Colonic mucosa (tissue), 4 donors: ENCODE measurements at regions not wholly inside any gene's neighbourhood (a gene's known extent, or its start where the extent isn't known, plus 50 kb on each side); places are given as distances from the start of the nearest gene placed in this dataset.

Source experiments
- DNase-seq: peaks from one replicate; pipeline ENCODE4 v3.0.0-alpha.2; 2020
- H3K27ac ChIP-seq: fragments of 200-600 bp; one replicate; pipeline ENCODE4 v1.8.0; 2021
- H3K27me3 ChIP-seq: fragments of 200-600 bp; one replicate; pipeline ENCODE4 v1.8.0; 2021
- H3K36me3 ChIP-seq: fragments of 200-600 bp; one replicate; pipeline ENCODE4 v1.8.0; 2021
- H3K4me1 ChIP-seq: fragments of 200-600 bp; one replicate; pipeline ENCODE4 v1.8.0; 2021; ENCODE audit warnings: mild to moderate bottlenecking
- H3K4me3 ChIP-seq: fragments of 200-600 bp; one replicate; pipeline ENCODE4 v1.8.0; 2021
- H3K9ac ChIP-seq, 2 donors: one replicate each; pipeline ENCODE4 v1.7.0; 2013; ENCODE audit warnings: control low read depth in 2 of 2, low read depth in 2 of 2, low read length in 2 of 2
- H3K9me3 ChIP-seq: fragments of 200-600 bp; one replicate; pipeline ENCODE4 v1.8.0; 2021
- intact Hi-C: fragments of 100-400 bp; cut with DNase I; formaldehyde crosslinking; loops from one replicate; pipeline ENCODE4 v1.14.1; 2022
- TF ChIP-seq, protein P1 (sequence below): fragments of 200-600 bp; IDR thresholded peaks from one replicate; pipeline ENCODE4 v1.8.0; 2022; ENCODE audit warnings: antibody characterized with exemption, mild to moderate bottlenecking
- donor health status: healthy.
- donor health status: DM: no; HTN: no; CAD: no.
- donor health status: DM: no; HTN: no; CAD: no.

DNA sequence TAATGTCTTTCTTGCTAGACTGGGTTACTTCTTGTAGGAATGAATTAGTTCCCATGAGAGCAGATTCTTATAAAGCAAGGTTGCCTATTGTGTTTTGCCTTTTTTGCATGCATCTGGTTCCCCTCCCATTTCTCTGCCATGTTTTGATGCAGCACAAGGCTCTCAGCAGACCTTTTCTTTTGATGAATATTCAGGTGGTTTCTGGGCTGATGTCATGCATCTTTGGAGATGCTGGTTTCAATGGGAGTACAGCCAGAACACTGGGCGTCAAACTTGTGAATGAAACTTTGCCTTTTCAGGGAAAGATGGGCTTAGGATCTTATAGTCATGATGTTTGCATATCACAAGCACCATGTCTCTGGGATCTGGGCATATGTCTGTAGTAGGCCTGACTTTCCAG, 111.7 kb upstream of the CCL2 start:
- Histone ChIP-seq H3K4me3 (no peak overlapping the region), H3K9ac (no peak overlapping the region), H3K36me3 (no peaks in the 10 kb centered on the region), H3K4me1 (no peaks in the 10 kb centered on the region), H3K27me3 (no peaks in the 10 kb centered on the region), H3K27ac (no peak overlapping the region), H3K9me3 (no peaks in the 10 kb centered on the region)
- TF ChIP-seq, protein P1, sequence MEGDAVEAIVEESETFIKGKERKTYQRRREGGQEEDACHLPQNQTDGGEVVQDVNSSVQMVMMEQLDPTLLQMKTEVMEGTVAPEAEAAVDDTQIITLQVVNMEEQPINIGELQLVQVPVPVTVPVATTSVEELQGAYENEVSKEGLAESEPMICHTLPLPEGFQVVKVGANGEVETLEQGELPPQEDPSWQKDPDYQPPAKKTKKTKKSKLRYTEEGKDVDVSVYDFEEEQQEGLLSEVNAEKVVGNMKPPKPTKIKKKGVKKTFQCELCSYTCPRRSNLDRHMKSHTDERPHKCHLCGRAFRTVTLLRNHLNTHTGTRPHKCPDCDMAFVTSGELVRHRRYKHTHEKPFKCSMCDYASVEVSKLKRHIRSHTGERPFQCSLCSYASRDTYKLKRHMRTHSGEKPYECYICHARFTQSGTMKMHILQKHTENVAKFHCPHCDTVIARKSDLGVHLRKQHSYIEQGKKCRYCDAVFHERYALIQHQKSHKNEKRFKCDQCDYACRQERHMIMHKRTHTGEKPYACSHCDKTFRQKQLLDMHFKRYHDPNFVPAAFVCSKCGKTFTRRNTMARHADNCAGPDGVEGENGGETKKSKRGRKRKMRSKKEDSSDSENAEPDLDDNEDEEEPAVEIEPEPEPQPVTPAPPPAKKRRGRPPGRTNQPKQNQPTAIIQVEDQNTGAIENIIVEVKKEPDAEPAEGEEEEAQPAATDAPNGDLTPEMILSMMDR, result no peak
- intact Hi-C loops, result loop anchor here (10.0 kb wide), 1 partner anchor 359 kb away; no protein-coding TSS in a partner anchor
- DNase-seq, result no peak

DNA sequence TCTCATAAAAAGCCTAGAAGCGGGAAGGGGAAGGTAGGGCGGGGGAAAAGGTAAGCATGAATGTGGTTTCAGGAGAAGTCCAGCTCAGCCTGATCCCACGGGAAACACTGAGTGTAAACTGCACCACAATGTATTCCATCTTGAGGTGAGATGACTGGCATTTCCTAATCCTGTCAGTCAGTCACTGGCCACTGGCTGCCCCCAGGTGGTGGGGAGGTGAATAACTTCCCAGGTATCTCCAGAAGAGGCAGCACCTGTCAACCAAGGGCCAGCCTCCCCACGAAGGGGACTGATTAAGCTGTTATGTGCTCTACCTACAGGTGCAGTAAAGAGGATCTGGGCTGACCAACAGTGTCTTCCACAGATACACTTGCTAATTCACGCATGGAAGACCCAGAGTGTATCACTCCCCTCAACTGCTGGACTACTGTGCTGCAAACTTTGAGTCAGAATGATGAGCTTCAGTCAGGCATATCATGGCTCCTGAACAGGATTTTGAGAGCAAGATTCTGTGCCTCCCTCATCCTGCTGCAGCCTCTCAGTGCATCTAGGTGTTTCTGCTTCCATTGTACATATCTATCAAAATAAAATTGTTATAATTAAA, 108.5 kb upstream of the CCL2 start:
- Histone ChIP-seq H3K27ac (no peak overlapping the region), H3K36me3 (no peaks in the 10 kb centered on the region), H3K4me1 (no peaks in the 10 kb centered on the region), H3K9me3 (no peaks in the 10 kb centered on the region), H3K27me3 (no peaks in the 10 kb centered on the region), H3K4me3 (no peak overlapping the region), H3K9ac (no peak overlapping the region)
- TF ChIP-seq, protein P1, result peak; percentile 32
- intact Hi-C loops, result loop anchor here (10.0 kb wide), 1 partner anchor 362 kb away; no protein-coding TSS in a partner anchor
- DNase-seq, result peak; percentile 72

DNA sequence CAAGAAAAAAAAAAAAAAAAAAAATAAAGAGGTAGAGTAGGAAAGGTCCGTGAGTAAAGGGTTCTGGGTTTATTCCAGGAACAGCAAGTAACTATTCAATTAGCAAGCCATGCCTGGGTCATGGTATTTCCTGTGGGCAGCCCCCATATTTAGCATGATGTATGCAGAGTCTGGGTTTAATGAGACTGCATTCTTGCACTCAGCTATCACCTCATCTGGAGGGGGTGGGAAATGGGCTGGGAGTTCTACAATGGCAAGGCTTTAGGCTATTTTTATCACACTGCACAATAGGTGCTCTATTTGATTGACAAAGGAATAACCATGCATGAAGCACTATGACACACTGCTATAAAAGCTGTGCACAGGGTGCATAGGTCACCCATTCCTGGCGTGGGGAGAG, 104.0 kb upstream of the CCL2 start:
- no peaks in the 10 kb centered on the region for H3K27me3 ChIP-seq
- DNase-seq, result no peak
- intact Hi-C loops, result no loop called here
- H3K4me1 ChIP-seq, result no peaks in the 10 kb centered on the region
- no peak overlapping the region for H3K27ac ChIP-seq
- H3K9ac ChIP-seq, result no peak overlapping the region
- no peaks in the 10 kb centered on the region for H3K9me3 ChIP-seq
- no peaks in the 10 kb centered on the region for H3K36me3 ChIP-seq
- TF ChIP-seq, protein P1, result no peak
- H3K4me3 ChIP-seq, result no peak overlapping the region

DNA sequence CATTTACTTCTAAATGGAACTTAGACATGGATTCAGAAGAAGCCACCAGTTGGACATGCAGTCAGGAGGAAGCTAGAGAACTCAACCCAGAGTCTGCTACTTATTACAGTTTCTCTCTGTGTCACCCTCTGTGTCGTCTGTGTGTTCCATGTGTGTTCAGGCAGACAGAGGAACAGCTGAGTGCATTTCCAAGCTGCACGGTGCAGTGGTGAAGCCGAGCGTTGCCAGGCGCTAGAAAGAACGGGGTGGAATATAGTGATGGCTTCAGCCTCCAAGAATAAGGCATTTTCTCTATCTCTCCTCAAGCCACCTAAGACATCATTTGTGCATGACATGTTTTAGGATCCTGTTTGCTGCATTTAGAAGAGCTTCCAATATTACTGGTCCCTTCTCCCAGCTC, 101.1 kb upstream of the CCL2 start:
- Histone ChIP-seq H3K27ac (no peak overlapping the region), H3K4me3 (no peak overlapping the region), H3K27me3 (peaks cover 7% of the 10 kb centered on the region), H3K9me3 (no peaks in the 10 kb centered on the region), H3K9ac (no peak overlapping the region), H3K36me3 (no peaks in the 10 kb centered on the region), H3K4me1 (no peaks in the 10 kb centered on the region)
- TF ChIP-seq, protein P1, result no peak
- intact Hi-C loops, result no loop called here
- DNase-seq, result no peak

DNA sequence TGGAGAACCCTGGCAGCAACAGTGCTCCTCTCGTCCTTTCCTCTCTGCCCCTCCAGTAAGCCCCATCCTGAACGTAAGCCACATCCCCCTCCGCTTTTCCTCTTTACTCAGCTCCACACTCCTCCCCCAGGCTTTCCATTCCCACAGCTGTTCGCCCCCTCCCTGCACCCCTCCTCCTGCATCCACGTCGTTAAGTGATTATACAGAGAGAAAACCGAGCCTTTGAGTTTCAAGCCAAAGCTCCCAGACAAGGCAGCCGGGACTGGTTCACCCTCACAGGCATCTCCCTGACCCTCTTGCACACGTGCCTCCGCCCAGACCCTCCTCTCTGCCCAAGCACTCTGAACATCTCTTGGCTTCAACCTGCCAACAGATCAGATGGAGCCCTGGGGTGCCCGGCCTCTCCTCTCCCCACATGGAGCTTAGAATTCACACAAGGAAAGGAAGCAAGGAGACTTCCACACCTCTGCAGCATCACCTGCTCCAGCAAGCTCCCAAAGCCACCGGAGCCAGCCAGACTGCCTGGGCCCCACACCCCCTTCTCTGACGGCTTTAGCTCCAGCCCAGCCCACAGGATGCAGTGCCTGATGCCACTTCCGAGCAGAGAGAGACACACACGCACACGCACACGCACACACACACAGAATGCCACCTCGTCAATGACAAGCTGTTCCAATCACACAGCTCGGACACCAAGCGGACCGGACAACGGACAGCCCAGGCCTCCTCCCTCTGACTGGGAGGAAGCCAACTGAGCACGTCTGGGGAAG, 99.9 kb upstream of the CCL2 start:
- intact Hi-C loops, result no loop called here
- TF ChIP-seq, protein P1, result no peak

More for the DNA sequence above, 99.9 kb upstream of the CCL2 start:
- no peak overlapping the region for H3K27ac ChIP-seq
- DNase-seq, result no peak
- H3K27me3 ChIP-seq, result peaks cover 7% of the 10 kb centered on the region
- H3K9ac ChIP-seq, result no peak overlapping the region
- no peaks in the 10 kb centered on the region for H3K9me3 ChIP-seq
- no peaks in the 10 kb centered on the region for H3K4me1 ChIP-seq
- H3K4me3 ChIP-seq, result no peak overlapping the region
- H3K36me3 ChIP-seq, result no peaks in the 10 kb centered on the region
